ENCODE measurements at regions not wholly inside any gene's neighbourhood (a gene's known extent, or its start where the extent isn't known, plus 50 kb on each side); places are given as distances from the start of the nearest gene placed in this dataset.

DNA sequence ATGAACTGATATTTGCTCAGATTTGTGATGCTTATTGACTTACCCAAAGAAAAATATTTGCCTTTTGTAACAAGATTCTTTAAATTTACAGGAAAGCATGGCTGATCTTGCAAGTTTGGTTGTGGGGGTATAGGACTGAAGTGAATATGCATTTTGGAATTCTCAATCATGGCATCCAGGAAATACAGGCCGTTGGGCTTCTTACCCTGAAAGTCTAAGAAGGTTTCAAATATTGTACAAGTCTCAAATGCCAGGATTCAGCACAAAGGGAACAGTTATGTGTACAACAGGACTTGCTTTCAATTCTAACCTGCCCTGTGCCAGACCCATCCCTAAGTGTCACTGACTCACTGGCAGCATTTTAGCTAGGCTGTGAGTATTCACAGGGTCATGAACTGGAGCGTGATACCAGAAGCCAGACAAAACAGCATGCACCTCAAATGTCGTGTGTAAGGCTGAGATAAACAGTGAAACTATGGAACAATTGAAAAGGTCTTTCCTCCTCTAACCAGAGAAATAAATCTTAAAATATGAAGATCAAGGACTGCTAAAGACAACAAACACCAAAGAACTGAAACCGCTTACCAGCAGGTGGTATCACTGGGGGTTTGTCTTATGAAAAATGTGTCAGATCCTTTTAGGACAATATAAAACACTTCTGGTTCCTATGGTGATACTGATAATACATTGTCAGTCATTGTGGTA lies 168.6 kb upstream of the RGMB start:
- intact Hi-C loops (cut with DNase I), result no loop called here
- Histone ChIP-seq H3K9me3 (no peaks in the 10 kb centered on the region), H3K27me3 (no peaks in the 10 kb centered on the region), H3K4me1 (no peaks in the 10 kb centered on the region), H3K36me3 (no peaks in the 10 kb centered on the region), H3K4me3 (no peak overlapping the region), H3K27ac (no peak overlapping the region)
- DNase-seq, result no peak
- TF ChIP-seq CTCF (IDR thresholded peaks at IDR 0.05), result no peak
- no peak for ATAC-seq

GRCh38 chr5:98605426-98605825 lies 168.0 kb upstream of the RGMB start:
- H3K4me1 ChIP-seq, result no peaks in the 10 kb centered on the region
- DNase-seq, result no peak
- no peak overlapping the region for H3K4me3 ChIP-seq
- H3K27me3 ChIP-seq, result no peaks in the 10 kb centered on the region
- H3K36me3 ChIP-seq, result no peaks in the 10 kb centered on the region
- no peak for TF ChIP-seq CTCF (IDR thresholded peaks at IDR 0.05)
- H3K9me3 ChIP-seq, result no peaks in the 10 kb centered on the region
- H3K27ac ChIP-seq, result no peak overlapping the region
- intact Hi-C loops (cut with DNase I), result no loop called here
- ATAC-seq, result no peak

GRCh38 chr5:98606961-98607360 lies 166.5 kb upstream of the RGMB start:
- Histone ChIP-seq H3K27ac (no peak overlapping the region), H3K27me3 (no peaks in the 10 kb centered on the region), H3K4me1 (no peaks in the 10 kb centered on the region), H3K9me3 (no peaks in the 10 kb centered on the region), H3K4me3 (no peak overlapping the region), H3K36me3 (no peaks in the 10 kb centered on the region)
- ATAC-seq (no peak), DNase-seq (no peak)
- no peak for TF ChIP-seq CTCF (IDR thresholded peaks at IDR 0.05)
- intact Hi-C loops (cut with DNase I), result no loop called here

- H3K36me3 ChIP-seq, result no peaks in the 10 kb centered on the region
- no peak overlapping the region for H3K27ac ChIP-seq
- H3K27me3 ChIP-seq, result no peaks in the 10 kb centered on the region
- H3K4me3 ChIP-seq, result no peak overlapping the region
- H3K9me3 ChIP-seq, result no peaks in the 10 kb centered on the region
- intact Hi-C loops (cut with DNase I), result no loop called here
- TF ChIP-seq CTCF (IDR thresholded peaks at IDR 0.05), result no peak
- H3K4me1 ChIP-seq, result no peaks in the 10 kb centered on the region
- no peak for ATAC-seq
- DNase-seq, result no peak
Observed at GRCh38 chr5:98608052-98608451, 165.4 kb upstream of the RGMB start.

- no peak overlapping the region for H3K4me3 ChIP-seq
- H3K27me3 ChIP-seq, result no peaks in the 10 kb centered on the region
- no peak overlapping the region for H3K27ac ChIP-seq
- H3K36me3 ChIP-seq, result no peaks in the 10 kb centered on the region
- DNase-seq (no peak), ATAC-seq (no peak)
- intact Hi-C loops (cut with DNase I), result no loop called here
- no peaks in the 10 kb centered on the region for H3K4me1 ChIP-seq
- no peaks in the 10 kb centered on the region for H3K9me3 ChIP-seq
- TF ChIP-seq CTCF (IDR thresholded peaks at IDR 0.05), result no peak
Observed at GRCh38 chr5:98614341-98614740, 159.1 kb upstream of the RGMB start.

- Histone ChIP-seq H3K4me1 (no peaks in the 10 kb centered on the region), H3K27ac (no peak overlapping the region), H3K27me3 (no peaks in the 10 kb centered on the region), H3K36me3 (no peaks in the 10 kb centered on the region), H3K4me3 (no peak overlapping the region), H3K9me3 (no peaks in the 10 kb centered on the region)
- intact Hi-C loops (cut with DNase I), result no loop called here
- DNase-seq, result no peak
- no peak for TF ChIP-seq CTCF (IDR thresholded peaks at IDR 0.05)
- ATAC-seq, result no peak
Observed at GRCh38 chr5:98621821-98622220, 151.6 kb upstream of the RGMB start.

Data from upper lobe of right lung (tissue), 1 donor.